NCI-H2029 (cell line): ENCODE measurements at regions not wholly inside any gene's neighbourhood (a gene's known extent, or its start where the extent isn't known, plus 50 kb on each side); places are given as distances from the start of the nearest gene placed in this dataset.

Experiments
- DNase-seq: peaks from one replicate; lab custom pipeline; 2025; lab: John Stamatoyannopoulos, UW

GRCh38 chr2:46850742-46851141 lies 64.9 kb downstream of the MCFD2 start:
- DNase-seq: no peak

GRCh38 chr2:46849721-46850556 lies 65.7 kb downstream of the MCFD2 start:
- no peak for DNase-seq

GRCh38 chr2:46849046-46849715 lies 66.4 kb downstream of the MCFD2 start:
- DNase-seq: no peak

GRCh38 chr2:46848447-46848846 lies 67.2 kb downstream of the MCFD2 start:
- DNase-seq: no peak

- no peak for DNase-seq
These were observed 67.7 kb downstream of the MCFD2 start for GRCh38 chr2:46847726-46848412.

GRCh38 chr2:46847185-46847710 lies 68.4 kb downstream of the MCFD2 start:
- DNase-seq: peak; percentile 90

GRCh38 chr2:46846536-46846935 lies 69.1 kb downstream of the MCFD2 start:
- DNase-seq: no peak

- no peak for DNase-seq
These were observed 69.8 kb downstream of the MCFD2 start for GRCh38 chr2:46845542-46846486.

- DNase-seq: no peak
These were observed 71.2 kb downstream of the MCFD2 start for GRCh38 chr2:46844443-46844842.

- DNase-seq: no peak
These were observed 71.6 kb downstream of the MCFD2 start for GRCh38 chr2:46844034-46844433.

- no peak for DNase-seq
These were observed 72.3 kb downstream of the MCFD2 start for GRCh38 chr2:46843316-46843715.

GRCh38 chr2:46842876-46843275 lies 72.7 kb downstream of the MCFD2 start:
- DNase-seq: no peak

GRCh38 chr2:46841621-46842020 lies 74.0 kb downstream of the MCFD2 start:
- DNase-seq: no peak

GRCh38 chr2:46839045-46839444 lies 76.6 kb downstream of the MCFD2 start:
- DNase-seq: no peak

GRCh38 chr2:46837704-46838103 lies 77.9 kb downstream of the MCFD2 start:
- no peak for DNase-seq

- DNase-seq: no peak
These were observed 78.5 kb downstream of the MCFD2 start for GRCh38 chr2:46837112-46837454.

- DNase-seq: no peak
These were observed 79.1 kb downstream of the MCFD2 start for GRCh38 chr2:46836295-46837111.

GRCh38 chr2:46835520-46835919 lies 80.1 kb downstream of the MCFD2 start:
- no peak for DNase-seq

- DNase-seq: no peak
These were observed 83.1 kb downstream of the MCFD2 start for GRCh38 chr2:46832543-46832942.

- DNase-seq: no peak
These were observed 83.7 kb downstream of the MCFD2 start for GRCh38 chr2:46831869-46832265.
